D721Med (cell line): ENCODE measurements at regions not wholly inside any gene's neighbourhood (a gene's known extent, or its start where the extent isn't known, plus 50 kb on each side); places are given as distances from the start of the nearest gene placed in this dataset.

ENCODE experiments used
- DNase-seq: peaks from one replicate; pipeline ENCODE4 v3.0.0; 2011; ENCODE audit warnings: low spot score; ENCODE audit not compliant: insufficient read length
- FAIRE-seq: peaks from 2 replicates; lab custom pipeline; 2011; peaks lifted over from hg19 to GRCh38; lab: Jason Lieb, UNC
- CTCF ChIP-seq: IDR thresholded peaks from 2 replicates; pipeline ENCODE4 v1.5.1; 2012; ENCODE audit warnings: mild to moderate bottlenecking, control low read depth; ENCODE audit not compliant: insufficient read depth; ENCODE audit errors: missing control alignments

DNA sequence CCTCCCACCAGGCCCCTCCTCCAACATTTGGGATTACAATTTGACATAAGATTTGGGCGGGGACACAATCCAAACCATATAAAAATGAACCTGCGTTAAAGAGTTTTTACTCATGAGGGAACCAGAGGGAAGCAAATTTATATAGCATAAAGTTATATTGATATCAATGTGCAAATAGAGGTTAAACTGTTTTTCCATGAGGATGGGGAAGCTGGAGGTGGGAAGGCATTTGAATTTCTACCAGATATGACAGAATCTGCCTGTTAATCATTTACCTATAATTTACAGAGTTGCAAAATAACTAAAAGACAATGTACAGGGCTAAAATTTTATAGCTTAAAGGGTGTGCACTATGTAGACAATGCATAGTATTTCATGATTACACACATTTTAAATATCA lies 322.0 kb upstream of the FKBP1C start:
- DNase-seq = no peak
- TF ChIP-seq CTCF = no peak
- FAIRE-seq = no peak

DNA sequence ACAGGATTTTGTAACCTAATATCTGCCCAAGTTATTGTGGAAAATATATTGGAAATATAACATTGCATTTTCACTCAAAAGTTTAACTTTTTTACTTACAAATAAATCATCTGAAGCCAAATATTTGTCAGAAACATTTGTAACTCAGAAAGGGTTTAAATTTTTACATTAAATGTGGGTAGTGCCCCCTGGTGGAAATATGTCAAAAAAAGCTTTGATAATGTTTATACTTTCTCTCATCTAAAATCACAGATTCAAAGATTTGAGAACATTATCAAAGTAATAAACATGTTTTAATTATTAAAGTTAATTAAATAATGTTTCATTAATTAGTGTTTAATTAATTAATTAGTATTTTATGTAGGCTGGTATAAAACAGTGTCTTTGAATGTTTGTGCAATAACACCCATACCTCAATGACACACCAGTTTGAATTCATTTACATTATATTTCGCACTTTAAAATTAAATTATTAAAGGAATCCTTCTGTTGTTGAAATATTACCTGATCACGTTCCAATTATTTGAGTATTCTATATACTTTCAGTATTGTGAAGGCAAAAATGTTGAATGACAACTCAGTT lies 320.1 kb upstream of the FKBP1C start:
- peak; percentile 48 for TF ChIP-seq CTCF
- no peak for DNase-seq
- FAIRE-seq = no peak

GRCh38 chr6:62894114-62894513 lies 317.2 kb upstream of the FKBP1C start:
- FAIRE-seq (no peak), DNase-seq (no peak)
- TF ChIP-seq CTCF = no peak

- DNase-seq = no peak
- no peak for FAIRE-seq
- TF ChIP-seq CTCF = no peak
Measured at GRCh38 chr6:62903266-62903665, 308.0 kb upstream of the FKBP1C start.

DNA sequence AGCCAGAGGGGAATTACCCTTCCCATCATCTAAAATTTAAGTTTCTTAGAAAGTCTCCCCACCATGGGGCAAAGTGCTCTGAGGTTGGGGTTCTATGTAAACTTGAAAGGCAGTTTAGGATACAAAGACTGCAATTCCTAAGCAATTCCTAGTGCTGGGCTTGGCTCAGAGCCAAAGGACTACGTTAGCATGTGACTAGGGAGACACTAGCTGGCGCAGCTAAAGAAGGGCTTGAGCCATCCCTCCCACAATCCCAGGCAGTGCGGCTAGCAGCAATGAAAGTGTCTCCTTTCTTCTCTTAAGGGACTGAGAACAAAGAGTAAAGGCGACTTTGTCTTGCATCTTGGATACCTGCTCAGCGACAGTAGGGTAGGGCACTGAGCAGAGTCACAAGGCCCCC lies 306.6 kb upstream of the FKBP1C start:
- FAIRE-seq (no peak), DNase-seq (no peak)
- TF ChIP-seq CTCF = no peak

DNA sequence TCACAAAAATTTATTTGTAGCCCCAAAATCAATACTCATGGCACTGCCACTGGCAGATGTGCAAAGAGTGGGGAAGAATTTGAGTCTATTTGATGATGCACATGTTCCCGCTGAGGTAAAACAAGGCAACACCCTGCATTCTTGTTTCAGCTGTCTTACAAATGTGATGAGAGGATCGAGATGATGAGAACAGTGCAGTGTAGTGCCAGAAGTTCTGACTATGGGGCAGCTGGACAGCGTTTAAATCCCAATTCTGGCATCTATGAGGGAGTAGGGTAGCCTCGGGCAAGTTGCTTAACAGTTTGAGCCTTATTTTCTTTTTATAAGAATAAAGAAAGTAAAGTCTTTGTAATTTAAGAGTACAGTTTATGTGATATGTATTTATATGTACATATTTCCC lies 296.7 kb upstream of the FKBP1C start:
- FAIRE-seq (no peak), DNase-seq (no peak)
- TF ChIP-seq CTCF = no peak

DNA sequence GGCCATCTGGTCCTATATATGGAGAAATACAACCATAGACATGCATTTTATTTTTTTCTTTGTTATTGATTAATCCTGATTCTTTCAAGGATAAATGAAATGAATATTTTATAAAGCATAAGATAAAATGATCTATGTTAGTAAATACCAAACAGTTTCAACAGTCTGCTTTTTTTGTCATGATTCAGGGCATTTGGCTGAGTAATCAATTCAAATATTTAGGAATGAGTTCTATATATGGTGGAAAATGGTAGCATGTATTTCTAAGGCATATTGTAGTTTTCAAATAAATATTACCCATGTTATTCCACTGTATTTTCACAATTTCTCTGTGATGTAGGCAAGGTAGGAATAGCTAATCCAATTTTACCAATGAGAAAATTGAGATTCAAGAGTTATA lies 287.5 kb upstream of the FKBP1C start:
- FAIRE-seq = no peak
- no peak for DNase-seq

More for the DNA sequence above, 287.5 kb upstream of the FKBP1C start:
- no peak for TF ChIP-seq CTCF
